H1 (cell line): ENCODE measurements at regions not wholly inside any gene's neighbourhood (a gene's known extent, or its start where the extent isn't known, plus 50 kb on each side); places are given as distances from the start of the nearest gene placed in this dataset.

Experiments
- ASH2L ChIP-seq: fragments of 200-600, 300-600 bp; sonication (generic); IDR thresholded peaks from one replicate; pipeline ENCODE4 v1.7.1; 2017; ENCODE audit warnings: low read length
- CHD7 ChIP-seq: fragments of 300-600 bp; sonication (generic); IDR thresholded peaks from 2 replicates; pipeline ENCODE4 v1.7.1; 2012; ENCODE audit warnings: low read length, moderate library complexity, mild to moderate bottlenecking, inconsistent platforms; ENCODE audit not compliant: insufficient replicate concordance
- FOSL1 ChIP-seq: IDR thresholded peaks from 2 replicates; pipeline ENCODE4 v1.6.1; 2011; ENCODE audit warnings: mild to moderate bottlenecking, low read depth, low read length, moderate library complexity; ENCODE audit not compliant: insufficient read depth
- GABPA ChIP-seq: IDR thresholded peaks from 2 replicates; pipeline ENCODE4 v1.6.1; 2011; ENCODE audit warnings: mild to moderate bottlenecking, low read length, moderate library complexity, borderline replicate concordance; ENCODE audit not compliant: insufficient read depth

GRCh38 chr17:79156463-79157095 is 82.0 kb downstream of the ENGASE start (continued):
- TF ChIP-seq CHD7 (no peak), GABPA (no peak), FOSL1 (no peak), ASH2L (no peak)
